PC-3 (cell line): ENCODE measurements at regions not wholly inside any gene's neighbourhood (a gene's known extent, or its start where the extent isn't known, plus 50 kb on each side); places are given as distances from the start of the nearest gene placed in this dataset.

ENCODE experiments used
- EZH2 ChIP-seq: fragments of 300-600 bp; sonication (generic); IDR thresholded peaks from one replicate; pipeline ENCODE4 v1.6.1; 2017; ENCODE audit warnings: antibody characterized with exemption, mild to moderate bottlenecking, low read length; ENCODE audit not compliant: unreplicated experiment
- TF ChIP-seq, protein P1 (sequence below): fragments of 300-600 bp; sonication (generic); conservative IDR thresholded peaks from 2 replicates; pipeline ENCODE4 v1.5.1; 2017; ENCODE audit warnings: antibody characterized with exemption, low read depth, mild to moderate bottlenecking, low read length

- TF ChIP-seq, protein P1, sequence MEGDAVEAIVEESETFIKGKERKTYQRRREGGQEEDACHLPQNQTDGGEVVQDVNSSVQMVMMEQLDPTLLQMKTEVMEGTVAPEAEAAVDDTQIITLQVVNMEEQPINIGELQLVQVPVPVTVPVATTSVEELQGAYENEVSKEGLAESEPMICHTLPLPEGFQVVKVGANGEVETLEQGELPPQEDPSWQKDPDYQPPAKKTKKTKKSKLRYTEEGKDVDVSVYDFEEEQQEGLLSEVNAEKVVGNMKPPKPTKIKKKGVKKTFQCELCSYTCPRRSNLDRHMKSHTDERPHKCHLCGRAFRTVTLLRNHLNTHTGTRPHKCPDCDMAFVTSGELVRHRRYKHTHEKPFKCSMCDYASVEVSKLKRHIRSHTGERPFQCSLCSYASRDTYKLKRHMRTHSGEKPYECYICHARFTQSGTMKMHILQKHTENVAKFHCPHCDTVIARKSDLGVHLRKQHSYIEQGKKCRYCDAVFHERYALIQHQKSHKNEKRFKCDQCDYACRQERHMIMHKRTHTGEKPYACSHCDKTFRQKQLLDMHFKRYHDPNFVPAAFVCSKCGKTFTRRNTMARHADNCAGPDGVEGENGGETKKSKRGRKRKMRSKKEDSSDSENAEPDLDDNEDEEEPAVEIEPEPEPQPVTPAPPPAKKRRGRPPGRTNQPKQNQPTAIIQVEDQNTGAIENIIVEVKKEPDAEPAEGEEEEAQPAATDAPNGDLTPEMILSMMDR, result no peak
- TF ChIP-seq EZH2, result no peak
Measured at GRCh38 chr2:16736633-16737032, 71.0 kb upstream of the CYRIA start.
